Ramos (cell line): ENCODE measurements at regions not wholly inside any gene's neighbourhood (a gene's known extent, or its start where the extent isn't known, plus 50 kb on each side); places are given as distances from the start of the nearest gene placed in this dataset.
"Not testable (repeated sequence)": the region's sequence is repeated elsewhere in the genome, so short reads cannot be mapped to it uniquely, and the experiment has no call there.

Source experiments
- in situ Hi-C: fragments of 300-500 bp; cut with MboI; formaldehyde crosslinking; loops from one replicate; pipeline ENCODE4 v1.14.3; 2022; ENCODE audit warnings: low sequenced_read_pairs; ENCODE audit not compliant: unreplicated experiment

DNA sequence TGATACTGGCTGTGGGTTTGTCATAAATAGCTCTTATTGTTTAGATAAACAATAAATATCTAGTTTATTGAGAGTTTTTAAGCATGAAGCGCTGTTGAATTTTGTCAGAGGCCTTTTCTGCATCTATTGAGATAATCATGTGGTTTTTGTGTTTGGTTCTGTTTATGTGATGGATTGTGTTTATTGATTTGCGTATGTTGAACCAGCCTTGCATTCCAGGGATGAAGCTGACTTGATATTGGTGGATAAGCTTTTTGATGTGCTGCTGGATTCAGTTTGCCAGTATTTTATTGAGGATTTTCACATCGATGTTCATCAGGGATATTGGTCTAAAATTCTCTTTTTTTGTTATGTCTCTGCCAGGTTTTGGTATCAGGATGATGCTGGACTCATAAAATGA lies 231.4 kb downstream of the HS3ST3B1 start:
- in situ Hi-C loops: not testable (repeated sequence)

DNA sequence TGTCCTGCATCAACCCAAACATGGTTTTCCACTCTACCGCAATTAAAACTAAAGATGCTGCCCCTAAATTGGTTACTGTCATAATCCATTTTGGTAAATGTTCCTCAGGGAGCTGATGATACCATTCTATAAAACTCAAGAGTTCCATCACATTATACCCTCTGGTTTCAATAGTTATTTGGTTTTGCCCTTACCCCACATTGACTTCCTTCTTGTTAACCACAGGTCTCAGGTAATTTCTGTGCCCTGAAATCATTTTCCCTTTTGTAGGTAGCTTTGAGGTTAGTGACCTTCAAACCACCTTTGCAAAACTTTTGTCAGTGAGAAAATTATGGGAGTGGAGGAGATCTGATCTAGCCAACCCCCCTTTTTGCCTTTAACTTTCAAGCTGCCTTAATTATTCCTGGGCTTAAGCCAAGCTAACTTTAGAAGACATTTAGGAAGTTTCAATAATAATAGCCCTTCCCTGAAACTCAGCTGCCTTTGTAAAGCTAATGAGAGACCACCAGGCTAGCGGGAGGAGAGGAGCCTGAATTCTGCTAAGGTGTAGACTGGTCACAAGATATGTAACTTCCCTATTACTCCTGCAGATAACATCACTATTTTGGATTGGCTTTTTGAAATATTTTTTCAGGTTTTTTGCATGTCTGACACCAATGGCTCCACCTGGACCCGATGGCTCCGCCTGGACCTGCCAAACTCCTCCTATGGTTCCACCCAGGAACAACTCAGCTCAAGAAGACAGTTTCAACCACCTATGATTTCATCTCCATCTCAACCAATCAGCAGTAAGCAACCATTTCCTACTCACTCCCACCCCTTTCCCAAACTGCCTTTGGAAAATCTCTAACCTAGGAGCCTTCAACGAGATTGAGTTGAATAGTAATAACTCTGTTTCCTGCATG lies 224.9 kb downstream of the HS3ST3B1 start:
- in situ Hi-C loops: no loop called here

DNA sequence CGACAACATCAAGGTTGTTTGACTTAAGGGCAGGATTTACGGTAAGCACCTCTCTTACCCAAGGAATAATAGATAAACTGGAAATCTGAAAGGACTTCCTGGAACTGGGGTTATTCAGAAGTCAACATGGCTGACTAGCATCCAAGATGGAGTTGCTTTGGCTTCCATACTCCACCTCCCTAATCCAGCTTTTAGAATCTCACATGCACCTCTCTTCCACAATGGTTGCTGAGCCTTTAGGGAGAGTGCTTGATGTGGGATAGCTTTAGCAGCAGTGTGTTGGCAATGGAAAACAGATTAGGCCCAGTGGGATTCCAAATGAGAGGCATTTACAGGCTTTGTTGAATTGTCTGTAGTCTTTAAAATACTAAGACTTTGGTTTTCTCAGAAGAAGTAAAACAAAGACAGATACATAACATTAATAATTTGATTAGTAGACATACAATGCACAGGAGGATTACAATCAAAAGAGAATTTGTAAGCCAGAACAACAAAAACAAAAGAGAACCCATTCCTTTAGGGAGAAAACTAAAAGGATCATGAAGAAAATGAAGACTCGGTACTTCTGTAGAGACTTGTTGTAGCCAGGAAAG lies 222.0 kb downstream of the HS3ST3B1 start:
- in situ Hi-C loops: no loop called here

DNA sequence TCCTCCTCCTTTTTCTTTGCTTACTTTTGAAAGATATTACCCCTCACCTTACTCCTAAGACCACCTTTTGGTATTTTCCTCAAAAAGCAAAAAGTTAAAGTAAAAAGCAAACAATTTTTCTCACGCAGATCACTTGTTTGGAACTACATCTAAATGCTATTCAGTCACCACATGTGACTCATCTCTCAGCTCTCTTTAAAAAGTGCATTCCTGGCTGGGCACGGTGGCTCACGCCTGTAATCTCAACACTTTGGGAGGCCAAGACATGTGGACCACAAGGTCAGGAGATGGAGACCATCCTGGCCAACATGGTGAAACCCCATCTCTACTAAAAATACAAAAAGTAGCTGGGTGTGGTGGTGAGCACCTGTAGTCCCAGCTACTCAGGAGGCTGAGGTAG lies 218.0 kb downstream of the HS3ST3B1 start:
- in situ Hi-C loops: not testable (repeated sequence)

DNA sequence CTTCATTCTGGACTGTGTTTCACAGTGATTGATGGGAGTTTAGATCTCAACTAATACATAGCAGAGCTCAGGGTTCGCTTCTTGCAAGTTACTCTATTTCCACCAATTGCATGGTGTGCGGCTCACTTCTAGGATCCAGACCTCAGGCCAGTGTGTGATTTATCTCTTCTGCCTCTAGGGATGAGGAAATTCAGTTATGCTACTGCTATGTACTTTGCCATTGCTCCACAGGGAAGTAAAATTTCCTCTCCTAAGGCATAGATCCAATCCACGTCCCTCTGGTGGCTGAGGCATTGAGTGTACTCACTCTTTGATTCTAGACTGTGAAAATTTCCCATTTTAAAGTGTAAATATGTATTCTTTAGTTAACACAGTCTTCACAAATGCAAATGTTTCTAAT lies 214.1 kb downstream of the HS3ST3B1 start:
- in situ Hi-C loops: no loop called here

DNA sequence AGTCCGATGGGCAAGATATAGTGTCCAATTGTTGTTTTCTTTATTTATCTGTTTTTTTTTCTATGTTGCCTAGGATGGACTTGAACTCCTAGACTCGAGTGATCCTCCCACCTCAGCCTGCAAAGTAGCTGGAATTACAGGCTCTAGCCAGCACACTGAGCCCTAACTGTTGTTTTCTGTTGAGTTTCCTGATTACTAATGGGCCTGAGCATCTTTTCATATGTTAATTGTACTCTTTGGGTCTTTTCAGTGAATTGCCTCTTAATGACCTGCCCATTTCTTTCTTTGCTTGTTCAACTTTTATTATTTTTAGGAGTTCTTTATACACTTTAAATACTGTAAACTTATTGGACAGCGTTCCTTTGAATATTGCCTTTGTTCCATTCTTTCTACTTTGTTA lies 213.0 kb downstream of the HS3ST3B1 start:
- in situ Hi-C loops: no loop called here

DNA sequence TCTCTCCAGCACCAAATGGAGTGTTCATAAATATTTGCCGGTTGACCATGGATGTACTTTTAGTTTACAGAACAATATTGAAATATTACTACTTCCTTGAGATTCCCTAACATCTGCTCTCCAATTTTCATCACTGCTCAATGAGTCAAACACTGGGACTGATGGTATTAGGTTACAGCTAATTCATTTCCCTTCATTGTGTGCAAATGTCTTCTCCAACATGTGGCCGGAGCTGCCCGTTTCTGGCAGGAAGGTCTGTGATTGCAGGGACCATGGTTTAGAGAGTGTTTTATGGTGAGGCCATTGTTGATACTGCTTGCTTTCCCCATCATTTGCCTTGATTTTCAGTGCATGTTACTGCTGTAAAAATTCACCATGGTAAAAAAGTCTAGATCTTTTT lies 209.3 kb downstream of the HS3ST3B1 start:
- in situ Hi-C loops: no loop called here

DNA sequence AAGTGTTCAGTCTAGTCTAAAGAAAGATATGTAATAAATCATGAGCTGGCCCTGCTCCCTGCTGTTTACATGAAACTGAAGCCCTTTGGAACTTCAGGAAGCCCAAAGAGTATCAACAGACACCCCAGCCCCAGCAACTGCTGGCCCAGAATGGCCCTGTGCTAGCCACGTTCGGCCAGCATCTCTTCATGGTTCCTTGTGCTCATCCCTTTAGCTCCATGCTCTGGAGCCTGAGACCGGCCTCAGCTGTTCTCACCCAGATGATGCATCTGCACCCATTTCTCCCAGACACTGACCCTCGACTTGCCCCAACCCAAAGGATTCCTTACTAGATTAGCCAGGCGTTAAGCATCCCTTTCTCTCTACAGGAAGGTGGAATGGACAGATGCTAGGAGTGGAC lies 207.3 kb downstream of the HS3ST3B1 start:
- in situ Hi-C loops: no loop called here

DNA sequence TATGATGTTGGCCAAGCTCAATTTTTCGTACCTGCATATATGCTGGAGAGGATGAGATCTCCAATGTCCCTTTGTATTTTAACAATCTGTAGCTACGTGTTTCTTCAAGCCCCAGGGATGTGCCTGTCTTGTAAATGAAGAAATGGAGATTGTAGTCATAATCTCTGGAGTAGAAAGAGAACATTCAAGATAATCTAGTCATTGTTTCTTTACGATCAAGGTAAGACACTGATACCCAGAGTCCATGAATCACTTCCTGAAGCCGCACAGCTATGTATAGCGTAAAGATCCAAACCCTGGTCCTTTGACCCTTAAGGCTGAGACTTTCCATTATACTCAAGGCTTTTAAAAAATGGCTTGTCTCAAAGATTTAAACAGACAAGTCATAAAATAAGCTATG lies 205.5 kb downstream of the HS3ST3B1 start:
- in situ Hi-C loops: no loop called here

DNA sequence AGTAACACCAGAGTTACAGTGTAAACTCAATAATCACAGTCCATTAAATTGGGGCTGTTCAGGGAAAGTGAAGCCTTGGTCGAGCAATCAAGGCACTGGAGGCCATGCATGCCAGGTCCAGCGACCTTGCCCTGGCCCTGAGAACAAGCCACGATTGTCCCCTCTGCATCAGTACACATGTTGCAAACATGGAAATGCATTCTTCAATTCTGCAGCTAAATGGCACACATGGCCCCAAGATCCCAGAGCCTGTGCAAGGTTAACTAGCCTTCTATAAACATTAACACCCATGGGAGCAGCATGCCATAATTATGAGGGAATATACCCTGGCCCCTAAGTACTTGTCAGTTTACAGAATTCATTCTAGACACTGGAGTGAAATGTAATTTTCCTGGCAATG lies 204.7 kb downstream of the HS3ST3B1 start:
- in situ Hi-C loops: no loop called here

DNA sequence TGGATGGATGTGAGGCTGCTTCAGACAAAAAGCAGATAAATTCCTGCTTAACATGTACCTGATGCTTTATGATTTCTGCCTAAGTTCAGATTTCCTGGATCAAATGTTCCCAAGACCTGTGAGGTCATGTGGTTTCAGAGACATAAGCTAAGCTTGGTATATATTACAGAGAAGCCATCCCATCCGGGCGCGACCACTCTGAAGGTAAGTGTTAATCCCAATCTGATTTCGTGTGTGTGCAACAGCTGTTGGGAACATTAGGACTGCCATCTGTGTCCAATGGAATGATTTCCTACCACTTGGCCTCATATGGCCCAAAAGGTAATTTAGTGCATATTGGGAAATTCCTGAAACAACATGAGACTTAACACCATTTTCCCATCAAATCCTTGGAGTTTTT lies 199.1 kb downstream of the HS3ST3B1 start:
- in situ Hi-C loops: no loop called here

DNA sequence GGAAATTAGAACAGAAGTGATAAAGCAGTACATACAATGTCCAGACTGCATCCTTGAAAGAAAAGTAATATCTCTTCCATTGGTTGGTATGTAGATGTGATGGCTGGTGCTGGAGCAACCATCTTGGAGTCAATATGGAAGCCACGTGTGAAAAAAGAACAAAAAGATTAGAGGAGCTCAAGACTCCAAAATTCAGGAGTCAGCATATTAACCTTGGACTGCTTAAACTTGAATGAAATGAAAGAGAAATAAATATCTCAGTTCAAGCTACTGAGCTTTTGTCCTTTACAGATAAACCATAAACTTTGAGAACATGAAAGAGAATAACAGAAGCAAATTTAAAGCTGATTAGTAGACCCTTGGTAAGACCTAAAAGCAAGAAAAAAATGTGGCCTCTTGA lies 197.9 kb downstream of the HS3ST3B1 start:
- in situ Hi-C loops: no loop called here

DNA sequence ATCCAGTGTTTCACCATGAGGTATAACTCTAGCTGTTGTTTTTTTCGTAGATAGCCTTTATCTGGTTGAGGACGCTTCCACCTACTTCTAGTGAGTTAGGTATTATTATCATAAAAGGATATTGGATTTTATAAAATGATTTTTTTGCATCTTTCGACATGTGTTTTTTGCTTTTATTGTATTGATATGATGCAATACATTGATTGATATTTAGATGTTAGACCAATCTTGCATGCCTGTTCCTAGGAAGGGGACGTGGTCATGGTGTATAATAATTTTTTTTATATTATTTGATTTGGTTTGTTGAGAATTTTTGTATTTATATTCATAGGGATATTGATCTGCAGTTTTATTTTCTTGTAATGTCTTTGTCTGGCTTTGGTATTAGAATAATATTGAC lies 193.3 kb downstream of the HS3ST3B1 start:
- in situ Hi-C loops: no loop called here

DNA sequence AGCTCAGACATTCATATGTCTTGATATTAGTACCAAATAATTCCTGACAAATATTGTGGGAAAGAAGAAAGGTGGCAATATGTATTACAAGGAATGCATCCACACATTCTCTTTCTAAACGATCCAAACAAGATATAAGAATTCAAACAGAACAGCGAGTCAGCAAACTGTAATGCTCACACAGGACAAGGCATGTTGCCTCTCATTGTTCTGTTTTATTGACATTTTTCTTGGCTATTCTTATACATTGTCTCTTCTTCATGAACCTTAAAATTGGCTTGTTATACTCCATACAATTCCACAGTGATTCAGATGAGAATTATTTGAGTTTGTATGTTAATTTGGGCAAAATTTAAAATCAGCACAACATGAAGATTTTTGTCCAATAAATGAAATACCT lies 189.1 kb downstream of the HS3ST3B1 start:
- in situ Hi-C loops: no loop called here

DNA sequence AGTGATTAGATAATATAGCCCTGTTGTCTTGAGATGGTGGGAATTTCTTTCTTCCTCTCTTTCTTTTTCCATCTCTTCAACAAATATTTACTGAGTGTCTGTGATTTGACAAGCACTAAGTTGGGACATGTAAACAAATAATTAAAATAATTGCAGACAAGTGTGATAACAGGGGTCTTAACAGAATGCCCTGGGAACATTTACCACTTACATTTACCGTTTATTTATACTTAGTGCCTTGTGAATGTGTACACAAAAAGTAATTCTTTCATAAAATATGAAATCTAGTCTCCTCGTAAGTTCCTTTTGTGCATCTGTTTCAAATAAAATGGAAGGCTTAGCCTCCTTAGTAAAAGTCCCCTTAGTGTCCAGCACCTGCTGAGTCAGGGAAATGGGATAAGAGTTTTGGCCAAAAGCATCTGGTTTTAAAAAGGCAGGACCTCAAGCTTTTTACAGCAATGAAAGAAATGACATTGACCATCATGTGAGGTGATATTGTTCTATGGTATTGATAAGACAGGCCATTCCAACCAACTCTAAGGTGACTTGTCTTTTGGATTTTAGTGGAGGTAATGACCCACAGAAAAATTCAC lies 188.2 kb downstream of the HS3ST3B1 start:
- in situ Hi-C loops: no loop called here

DNA sequence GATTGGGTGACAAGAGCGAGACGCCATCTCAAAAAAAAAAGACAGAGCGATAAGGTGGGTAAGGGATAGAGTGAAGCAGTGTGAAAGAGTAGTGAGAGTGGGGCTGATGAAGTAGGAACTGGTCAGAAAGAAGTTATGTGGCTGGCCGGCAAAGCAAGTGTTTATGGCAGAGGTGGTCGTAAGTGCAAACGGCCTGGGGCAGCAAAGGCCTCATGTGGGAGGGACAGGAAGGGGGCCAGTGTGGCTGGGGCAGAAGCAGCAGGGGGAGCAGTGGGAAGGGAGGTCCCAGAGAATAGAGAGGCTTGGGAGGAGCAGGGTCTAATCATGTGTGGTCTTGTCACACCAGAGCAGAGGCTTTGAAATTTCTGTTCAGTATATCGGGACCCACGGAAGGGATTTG lies 186.2 kb downstream of the HS3ST3B1 start:
- in situ Hi-C loops: no loop called here

DNA sequence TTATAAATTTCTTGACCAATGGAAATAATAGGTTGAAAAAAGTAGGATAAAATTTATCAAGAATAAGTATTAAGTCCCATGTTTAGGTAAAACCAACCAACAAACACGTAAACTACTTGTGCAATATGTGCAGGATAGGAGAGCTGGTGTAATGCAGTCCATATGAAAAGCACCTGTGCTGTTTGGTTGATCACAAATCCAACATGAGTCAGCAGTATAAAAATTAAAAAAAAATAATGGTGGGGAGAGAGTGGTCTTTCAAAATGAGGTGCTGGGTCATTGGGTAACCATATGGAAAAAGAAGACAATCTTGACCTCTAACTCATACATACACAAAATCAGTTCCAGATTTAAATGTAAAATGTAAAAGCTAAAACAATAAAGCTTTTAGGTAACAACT lies 181.8 kb downstream of the HS3ST3B1 start:
- in situ Hi-C loops: no loop called here

DNA sequence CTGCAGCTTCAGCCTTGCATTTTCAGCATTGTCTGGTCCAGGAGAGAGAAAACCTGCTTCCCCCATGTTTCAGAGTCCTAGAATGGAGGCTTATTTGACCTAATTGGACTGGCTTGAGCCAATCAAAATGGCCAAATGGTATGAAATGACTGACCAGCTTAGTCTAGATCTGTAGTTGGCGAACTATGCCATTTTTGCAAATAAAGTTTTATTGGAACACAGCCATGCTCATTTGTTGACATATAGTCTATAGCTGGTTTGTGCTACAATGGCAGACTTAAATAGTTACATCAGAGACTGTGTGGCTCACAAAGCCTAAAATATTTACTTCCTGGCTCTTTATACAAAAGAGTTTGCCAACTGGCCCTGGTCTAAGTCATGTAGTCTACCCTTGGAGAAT lies 180.8 kb downstream of the HS3ST3B1 start:
- in situ Hi-C loops: no loop called here

DNA sequence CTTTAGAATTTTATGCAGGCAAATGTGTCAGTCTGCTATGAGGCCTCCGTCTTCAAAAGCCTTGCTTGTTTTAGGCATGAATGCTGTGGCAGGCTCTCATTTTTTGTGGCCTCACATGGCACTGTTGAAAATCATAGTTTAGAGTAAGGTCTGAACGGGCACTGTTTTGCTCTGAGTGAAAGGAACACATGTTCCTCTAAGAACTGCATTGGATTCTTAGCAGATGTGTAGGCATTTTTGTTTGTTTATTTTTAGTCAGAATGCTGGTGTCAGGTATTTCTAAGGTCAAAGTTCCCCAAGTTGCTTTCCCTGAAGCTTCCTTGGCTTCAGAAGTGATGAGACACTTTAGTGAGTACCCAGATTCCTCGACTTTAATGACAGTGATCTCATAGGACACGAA lies 173.7 kb downstream of the HS3ST3B1 start:
- in situ Hi-C loops: no loop called here

DNA sequence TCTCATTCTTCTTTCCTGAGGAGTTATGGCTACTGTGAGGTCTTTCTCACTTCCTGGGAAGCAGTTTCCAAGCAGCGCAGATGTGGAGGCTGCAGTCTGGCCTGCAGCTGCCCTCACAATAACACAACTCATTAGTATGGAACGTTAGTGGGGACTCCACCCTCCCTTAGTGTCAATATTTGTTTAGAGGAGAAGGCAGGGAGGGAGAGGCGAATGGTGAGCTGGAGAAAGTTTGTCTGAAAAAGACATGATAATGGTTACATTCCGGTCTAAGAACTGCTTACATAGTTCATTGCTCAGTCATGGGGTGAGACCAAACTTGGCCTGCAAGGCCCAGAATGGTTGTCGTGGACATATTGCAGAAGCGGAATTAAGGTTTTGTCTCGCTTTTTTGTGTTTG lies 170.2 kb downstream of the HS3ST3B1 start:
- in situ Hi-C loops: no loop called here

DNA sequence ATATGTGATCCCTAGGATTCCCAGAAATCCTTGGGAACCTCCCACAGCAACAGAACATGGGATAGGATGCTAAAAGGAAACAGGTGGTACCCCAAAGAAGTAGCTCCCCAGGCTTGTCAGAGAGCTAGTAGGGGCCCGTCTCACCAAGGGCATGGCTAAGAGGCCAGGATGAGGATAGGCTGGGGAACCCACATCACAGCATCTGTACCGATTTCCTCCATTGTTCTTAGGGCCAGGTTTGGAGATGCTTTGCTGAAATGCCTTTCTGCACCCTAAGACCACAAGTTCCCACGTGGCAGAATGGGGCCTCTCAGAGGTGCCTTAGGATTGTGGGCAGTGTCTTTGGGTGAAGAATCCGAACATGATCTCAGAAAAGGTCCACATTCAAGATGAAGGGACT lies 169.5 kb downstream of the HS3ST3B1 start:
- in situ Hi-C loops: no loop called here

DNA sequence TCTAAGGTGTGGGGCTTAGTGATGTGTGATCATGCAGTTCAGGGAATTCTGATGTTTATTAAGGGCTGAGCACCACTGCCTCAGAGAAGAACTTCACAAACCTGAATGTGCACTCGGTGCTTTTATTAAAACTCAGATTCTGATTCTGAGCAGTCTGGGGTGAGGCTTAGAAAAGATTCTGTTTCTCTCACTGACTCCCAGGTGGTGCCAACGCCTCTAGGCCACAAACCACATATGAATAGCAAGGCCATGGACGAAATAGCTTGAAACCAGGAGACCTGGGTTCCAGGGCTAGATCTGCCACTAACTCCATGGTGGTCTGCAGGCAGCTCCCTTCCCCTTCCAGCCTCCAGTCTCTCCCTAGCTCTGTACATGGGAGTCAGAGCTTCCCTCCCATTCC lies 169.1 kb downstream of the HS3ST3B1 start:
- in situ Hi-C loops: no loop called here
